ENCODE measurements at regions not wholly inside any gene's neighbourhood (a gene's known extent, or its start where the extent isn't known, plus 50 kb on each side); places are given as distances from the start of the nearest gene placed in this dataset.
A peak's percentile ranks its signal among the peaks of the same experiment; 100 is the strongest.
"Not testable (repeated sequence)": the region's sequence is repeated elsewhere in the genome, so short reads cannot be mapped to it uniquely, and the experiment has no call there.

DNA sequence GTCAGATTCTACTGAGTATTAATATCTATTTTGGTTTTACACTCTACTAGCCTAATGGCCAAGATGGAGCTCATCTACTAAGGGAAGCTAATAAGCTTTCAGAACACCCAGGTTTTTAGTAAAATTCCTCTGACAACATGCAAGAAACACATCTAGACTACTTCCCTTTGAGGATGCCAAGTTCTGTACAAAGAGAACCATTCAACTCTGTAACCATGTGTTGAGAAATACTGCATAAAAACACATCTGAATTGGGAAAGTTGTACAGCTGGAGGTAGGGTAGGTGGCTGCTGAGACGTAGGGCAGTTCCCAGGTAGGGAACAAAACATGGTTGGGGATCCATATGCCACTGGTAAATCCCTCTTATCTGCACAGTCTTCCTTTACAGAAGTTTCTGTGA lies 66.2 kb downstream of the SC5D start:
- no peak for DNase-seq

DNA sequence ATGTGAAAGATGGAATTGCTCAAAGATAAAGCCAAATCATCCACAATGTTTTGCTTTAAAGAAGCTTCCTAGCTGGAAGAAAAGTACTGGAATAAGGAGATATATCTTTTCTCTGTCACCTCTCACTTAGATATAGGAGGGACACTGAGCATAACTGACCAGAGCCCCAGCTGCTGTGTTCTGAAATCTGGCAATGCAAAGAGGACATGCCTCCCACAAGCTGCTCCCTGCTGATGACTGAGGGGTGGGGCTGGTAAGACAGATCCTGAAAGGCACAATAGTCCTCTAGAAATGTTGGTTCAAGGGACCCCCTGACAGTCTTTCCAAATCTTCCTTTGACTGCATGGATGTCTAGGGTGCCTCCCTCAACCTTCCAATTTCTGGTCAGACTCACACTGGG lies 67.0 kb downstream of the SC5D start:
- no peak for DNase-seq

DNA sequence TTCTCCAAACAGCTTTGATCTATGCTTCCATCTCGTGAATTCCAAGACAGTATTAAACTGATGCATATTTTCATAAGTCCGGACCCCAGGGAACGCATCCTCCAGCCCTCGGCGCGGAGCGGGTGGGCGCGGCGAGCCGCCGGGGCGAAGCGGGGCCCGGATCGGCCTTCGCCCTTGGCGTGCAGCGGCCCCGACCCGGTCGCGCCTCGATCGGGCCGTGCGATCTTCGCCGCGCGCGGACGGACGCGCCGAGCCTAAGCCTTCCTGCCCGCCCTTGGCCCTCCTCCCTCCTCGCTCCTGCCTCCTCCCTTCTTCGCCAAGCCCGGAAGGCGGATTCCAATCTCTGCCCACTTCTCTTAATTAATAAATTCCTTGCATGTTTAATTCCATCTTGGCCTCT lies 70.4 kb downstream of the SC5D start:
- DNase-seq, result not testable (repeated sequence)

DNA sequence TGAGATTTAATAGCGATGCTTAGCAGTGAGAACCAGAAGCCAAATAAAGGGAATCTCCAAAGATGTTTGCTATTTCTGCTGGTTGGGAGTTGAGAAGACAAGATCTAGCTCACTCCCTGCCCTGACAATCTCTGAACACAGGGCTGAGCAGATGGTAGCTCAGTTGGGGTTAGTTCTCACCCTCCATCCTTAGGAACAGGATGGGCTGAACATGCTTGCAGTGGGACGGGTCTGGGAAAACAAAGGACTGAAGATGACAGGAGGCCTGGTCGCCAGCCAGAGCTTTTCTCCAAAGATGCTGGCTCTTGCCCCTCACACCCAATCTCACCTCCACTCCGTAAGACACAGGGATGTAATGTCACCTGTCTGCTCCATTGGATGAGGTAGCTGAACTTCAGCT lies 72.7 kb downstream of the SC5D start:
- no peak for DNase-seq

DNA sequence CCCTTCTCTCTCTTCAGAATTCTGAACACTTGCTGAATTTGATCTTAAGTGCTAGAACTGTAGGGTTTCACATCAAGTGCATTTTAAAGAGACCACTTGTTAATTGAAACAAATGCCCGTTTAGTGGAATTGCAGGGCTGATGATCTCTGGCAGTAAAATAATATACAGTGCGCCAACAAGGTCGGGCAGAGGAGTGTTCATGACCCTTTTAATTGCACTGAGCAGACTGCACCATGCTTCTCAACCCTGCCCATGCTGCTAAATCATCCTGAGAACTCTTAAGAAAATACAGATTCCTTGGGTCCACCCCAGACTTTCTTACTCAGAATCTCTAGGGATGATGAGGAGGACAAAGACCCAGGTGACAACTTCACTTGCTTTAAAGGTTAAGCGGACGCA lies 73.5 kb downstream of the SC5D start:
- no peak for DNase-seq

DNA sequence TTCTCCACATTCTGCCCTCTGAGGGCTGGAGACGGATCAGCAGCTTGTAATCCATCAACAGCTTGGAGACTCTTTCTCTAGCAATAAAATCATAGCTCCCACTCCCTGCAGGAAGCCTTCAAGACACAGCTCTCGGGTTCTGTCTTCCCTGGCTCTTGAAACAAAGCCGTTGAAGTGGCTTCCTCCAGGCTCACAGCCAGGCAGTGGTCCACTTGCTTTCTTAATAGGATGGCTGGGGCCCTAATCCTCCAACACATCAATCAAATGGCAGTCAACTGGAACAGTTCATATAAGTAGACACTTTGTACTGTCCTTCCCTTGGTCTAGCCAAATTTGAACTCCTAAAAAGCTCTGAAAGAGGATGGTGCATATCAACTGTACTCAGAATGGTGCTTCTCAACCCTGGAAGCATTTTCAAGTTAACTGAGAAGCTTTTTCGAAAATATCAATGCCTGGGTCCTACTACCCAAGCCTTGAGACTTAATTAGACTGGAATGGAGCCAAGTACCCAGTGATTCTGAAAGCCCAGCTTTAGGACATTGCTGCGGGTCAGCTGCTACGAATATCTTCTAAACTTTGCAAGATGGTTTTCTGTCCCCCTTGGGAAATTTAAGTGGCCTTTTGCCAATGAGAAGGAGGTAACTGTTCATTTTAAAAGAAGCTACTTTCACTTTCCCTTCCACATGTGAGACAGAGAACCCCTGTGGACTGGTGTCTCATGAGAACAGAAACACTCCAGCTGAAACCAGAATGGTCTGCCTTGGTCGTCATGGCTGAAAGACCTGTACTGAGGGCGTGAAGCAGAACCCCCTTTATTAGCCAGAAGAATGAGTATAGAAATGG lies 74.7 kb downstream of the SC5D start:
- peak; percentile 69 for DNase-seq

DNA sequence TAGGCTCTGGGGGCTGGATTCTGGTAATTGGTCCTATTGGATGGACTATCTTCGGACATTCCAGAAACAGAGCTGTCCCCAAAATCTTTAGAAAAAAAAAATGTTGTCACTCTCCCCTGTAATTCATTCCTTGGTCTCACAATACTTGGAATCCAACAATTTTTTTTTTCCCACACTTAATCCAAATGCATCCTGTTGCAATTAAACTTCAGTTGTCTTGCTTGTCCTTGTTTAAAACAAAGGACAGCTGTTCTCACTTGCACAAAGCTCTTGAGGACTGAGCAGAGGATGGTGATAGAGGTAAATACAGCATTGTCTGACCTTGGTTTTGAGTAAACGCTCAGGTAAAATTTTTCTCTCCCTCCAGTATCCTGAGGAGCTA lies 75.3 kb downstream of the SC5D start:
- peak; percentile 29 for DNase-seq

DNA sequence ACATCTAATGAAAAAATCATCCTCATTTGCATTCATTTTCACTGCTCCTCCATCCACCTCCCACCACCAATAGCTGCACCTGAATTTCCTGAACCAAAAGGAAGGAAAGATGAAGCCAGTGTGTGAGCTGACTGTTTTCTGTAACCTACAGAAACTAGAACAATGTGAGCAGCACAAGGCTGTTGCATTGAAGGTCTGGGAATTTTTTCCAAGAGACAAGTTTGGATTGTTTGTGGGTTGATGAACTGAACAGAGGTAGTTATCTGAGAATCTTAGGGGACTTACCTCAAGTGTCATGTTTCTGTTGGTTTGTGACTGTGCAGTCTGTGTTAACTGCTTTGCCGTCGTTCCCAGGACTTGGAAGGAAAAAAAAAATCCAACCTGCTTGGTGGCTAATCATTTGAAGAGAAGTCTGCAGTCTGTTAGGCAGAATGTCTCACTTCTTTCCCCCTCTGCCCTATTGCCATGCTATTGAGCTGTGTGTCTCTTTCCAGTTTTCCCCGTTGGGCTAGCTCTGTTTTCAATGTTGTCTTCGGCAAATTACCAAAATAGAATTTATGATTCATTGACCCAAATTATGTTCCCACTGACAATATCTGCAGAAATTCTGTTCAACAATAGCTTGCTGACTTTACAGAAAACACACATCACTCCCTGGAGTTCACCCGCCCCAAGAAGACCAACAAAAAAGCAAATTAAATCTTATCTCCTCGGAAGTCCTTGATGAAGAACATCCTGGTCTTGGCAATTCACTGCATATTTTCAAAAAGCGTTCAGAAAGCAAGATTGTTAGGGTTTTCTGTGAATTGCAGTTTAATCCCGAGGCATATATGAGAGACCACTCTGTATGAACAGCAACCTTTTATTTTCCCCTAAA lies 76.0 kb downstream of the SC5D start:
- DNase-seq, result peak; percentile 22

DNA sequence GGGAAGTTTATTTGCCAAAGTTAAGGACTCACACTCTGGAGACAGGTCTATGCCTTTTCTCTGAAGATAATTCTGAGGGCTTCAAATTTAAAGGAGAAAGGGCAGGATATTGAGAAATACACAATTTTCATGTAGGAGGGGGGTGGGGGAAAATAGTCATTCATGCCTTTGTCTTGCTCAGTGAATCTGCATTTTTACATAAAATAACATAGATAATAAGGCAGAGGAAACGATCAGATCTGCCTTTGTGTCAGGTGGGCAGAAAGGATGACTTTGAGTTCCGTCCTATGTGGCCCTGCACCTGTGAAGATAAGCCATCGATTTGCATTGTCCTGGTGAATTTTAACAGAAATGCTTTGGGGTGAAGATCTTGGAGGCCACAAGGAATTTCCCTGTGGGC lies 76.8 kb downstream of the SC5D start:
- DNase-seq, result no peak

DNA sequence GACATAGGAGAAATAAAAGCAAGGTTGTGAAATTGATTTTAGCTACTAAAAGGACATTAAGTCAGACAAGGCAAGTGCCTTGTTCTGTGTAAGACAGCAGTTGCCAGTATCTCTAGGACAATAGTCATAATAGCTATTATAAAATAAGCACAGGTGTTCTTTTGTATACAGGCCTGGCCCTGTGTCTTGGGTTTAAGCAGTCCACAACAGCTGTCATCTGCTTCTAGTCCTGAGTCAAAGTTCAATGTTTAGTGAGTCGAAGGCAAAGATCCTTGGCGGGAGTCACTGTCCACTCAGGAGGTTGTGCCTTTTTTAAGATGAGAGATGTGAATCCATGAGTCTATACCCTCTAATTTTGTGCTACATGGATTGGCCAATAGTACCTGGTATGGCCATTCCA lies 79.5 kb downstream of the SC5D start:
- DNase-seq, result no peak

DNA sequence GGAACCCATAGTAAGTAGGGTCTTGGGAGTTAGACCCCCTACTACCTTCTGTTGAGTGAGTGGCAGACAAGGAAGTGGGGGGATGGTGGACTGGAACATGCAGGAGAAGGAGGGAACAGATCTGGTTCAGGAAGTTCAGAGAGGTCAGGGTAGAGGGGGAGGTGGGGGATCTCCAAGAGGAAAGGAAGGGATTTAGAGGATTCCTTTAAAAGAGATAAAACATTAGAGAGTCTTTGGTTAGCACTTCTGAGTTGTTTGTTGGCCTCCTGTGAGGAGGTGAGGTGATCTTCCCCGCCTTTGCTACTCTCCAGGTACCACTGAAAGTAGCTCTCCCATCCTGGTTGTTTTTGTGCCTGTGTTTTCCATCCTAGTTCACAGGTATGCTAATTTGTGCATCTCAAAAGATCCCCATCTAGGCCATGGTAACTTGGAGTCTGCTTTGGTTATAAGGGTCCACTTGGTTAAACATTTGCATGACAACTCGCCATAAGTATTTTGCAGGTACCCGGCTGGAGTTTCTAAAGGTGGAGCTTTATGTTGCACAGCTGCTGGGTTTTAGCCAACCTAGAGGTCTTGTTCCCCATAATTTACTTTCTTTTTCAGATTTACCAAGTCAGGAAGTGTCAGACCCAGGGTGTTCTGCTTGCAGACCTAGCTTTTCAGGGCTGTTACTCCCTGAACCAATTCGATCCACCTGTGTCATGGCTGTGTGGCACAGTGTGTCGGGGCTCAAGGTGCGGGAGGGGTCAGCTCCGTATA lies 79.3 kb upstream of the SORL1 start:
- no peak for DNase-seq

DNA sequence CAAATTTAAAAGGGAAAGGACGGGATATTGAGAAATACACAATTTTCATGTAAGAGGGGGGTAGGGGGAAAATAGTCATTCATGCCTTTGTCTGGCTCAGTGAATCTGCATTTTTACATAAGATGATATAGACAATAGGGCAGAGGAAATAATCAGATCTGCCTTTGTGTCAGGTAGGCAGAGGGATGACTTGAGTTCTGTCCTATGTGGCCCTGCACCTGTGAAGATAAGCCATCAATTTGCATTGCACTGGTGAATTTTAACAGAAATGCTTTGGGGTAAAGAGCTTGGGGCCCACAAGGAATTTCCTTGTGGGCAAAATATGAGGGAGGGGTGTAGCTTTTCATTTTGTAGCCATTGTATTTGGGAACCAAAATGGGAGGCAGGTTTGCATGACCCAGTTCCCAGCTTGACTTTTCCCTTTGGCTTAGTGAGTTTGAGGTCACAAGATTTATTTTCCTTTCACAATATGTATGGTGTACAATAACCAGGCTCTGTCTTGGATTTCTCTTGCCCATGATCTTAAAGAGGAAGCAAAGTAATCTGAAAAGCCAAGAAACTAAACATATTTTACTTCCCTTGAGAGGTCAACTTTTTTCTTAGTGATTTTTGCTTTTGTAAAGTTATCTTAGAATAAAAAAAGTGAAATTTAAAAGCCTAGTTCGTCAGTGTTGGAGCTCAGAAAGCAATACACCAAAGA lies 77.7 kb upstream of the SORL1 start:
- no peak for DNase-seq

DNA sequence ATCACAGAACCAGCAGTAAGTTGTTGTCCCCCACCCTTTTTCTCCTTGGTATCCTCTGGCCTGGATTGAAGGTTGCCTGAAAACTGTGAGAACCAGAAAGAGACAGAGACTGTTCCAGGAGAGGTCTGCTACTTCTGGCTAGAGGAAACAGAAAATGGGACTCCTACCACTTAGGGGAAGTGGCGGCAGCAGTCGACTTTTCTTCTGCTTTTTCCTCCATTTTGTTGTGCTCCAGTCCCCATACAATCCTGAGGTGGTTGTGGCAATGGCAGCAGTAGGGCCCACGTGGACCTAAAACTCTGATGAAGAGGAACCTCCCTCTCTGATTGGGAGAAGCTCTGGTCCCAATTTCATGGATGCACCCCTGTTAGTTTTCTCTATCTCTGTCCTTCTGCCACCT lies 76.0 kb upstream of the SORL1 start:
- DNase-seq, result no peak

DNA sequence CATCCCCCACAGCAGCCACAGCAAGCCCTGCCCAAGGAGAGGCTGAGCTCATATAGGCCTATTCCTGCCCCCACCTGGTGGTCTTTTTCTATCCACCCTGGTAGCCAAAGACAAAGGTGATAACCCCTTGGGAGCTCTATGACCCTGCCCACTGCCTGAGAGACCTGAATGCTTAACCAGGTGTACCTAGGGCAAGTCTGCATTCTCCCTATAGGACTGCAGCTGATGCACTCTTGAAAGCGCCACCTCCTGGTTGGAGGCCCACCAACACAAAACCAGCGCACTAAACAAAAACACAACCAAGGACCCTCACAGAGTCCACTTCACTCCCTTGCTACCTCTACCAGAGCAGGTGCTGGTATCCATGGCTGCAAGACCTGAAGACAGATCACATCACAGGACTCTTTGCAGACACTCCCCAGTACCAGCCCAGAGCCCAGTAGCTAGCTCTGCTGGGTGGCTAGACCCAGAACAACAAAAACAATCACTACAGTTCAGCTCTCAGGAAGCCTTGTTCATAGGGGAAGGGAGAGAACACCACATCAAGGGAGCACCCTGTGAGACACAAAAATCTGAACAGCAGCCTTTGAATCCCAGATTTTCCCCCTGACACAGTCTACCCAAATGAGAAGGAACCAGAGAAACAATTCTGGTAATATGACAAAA lies 72.8 kb upstream of the SORL1 start:
- DNase-seq, result not testable (repeated sequence)

DNA sequence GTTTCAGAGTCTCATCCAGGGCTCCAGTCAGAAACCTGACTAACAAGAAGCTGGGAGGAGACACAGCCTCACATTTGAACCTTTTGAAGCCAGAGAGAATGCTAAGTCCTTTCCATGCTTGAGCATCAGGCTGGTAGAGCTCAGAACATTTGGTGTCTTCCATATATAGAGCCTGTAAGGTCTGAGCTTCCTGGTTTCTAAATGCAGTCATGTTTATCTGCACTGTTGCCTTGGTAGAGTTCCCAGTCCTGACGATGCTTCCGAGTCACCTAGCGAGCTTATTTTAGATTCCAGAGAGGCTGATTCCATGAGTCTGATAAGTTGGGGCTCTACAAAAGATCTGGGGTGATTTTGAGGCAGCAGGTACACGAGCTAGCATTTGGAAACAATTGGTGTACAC lies 68.4 kb upstream of the SORL1 start:
- no peak for DNase-seq

DNA sequence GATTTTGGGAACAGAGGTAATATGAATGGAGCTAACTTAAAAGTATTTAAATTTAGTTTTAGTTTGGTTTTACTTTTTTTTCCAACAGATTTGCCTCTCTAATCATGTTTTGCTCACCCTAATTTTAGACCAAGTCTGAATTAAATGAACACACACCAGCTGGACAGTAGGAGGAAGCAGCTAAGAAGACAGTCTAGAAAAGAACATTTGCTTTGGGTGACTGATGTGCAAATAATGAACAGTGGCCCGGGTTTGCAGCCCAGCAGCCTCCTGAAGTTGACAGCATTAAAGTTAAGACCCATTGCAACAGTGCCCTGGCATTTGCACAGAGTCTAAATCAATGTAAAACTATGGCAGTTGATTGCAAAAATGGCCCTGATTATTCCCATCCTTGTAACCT lies 66.4 kb upstream of the SORL1 start:
- DNase-seq, result no peak
